Panc1 (cell line): ENCODE measurements at regions not wholly inside any gene's neighbourhood (a gene's known extent, or its start where the extent isn't known, plus 50 kb on each side); places are given as distances from the start of the nearest gene placed in this dataset.

Experiments used
- ATAC-seq: fragments of 200-7000 bp; cut with Tn5 transposase; 2 replicates; pipeline ENCODE4 v1.9.1; 2020; ENCODE audit warnings: mild to moderate bottlenecking, moderate library complexity
- BruUV-seq: library from RNA; stranded (reverse); fragments of 400-500 nt; replicated peaks from 2 replicates; lab custom pipeline; 2021; lab: Mats Ljungman, UMichigan
- CTCF ChIA-PET: fragments of 300-600 bp; sonication (Branson Sonifier 250); formaldehyde crosslinking; loops from one replicate; lab custom pipeline; 2022; ENCODE audit warnings: antibody characterized with exemption; lab: Charles Lee
- POLR2A ChIA-PET: fragments of 300-600 bp; sonication (Branson Sonifier 250); formaldehyde crosslinking; loops from one replicate; lab custom pipeline; 2022; ENCODE audit warnings: antibody characterized with exemption; lab: Charles Lee
- DNase-seq: peaks from one replicate; pipeline ENCODE4 v3.0.0-alpha.2; 2010; ENCODE audit warnings: low read depth, low spot score
- H3K27ac ChIP-seq: 2 replicates; pipeline ENCODE4 v1.5.1; 2011; ENCODE audit warnings: mild to moderate bottlenecking, low read length, inconsistent platforms
- H3K27me3 ChIP-seq: fragments of 200-500 bp; sonication (Bioruptor generic); 2 replicates; pipeline ENCODE4 v1.6.0; 2014; ENCODE audit warnings: low read length, inconsistent platforms; ENCODE audit not compliant: control insufficient read depth, insufficient read depth
- H3K36me3 ChIP-seq: fragments of 200-500 bp; sonication (Bioruptor generic); 2 replicates; pipeline ENCODE4 v1.5.1; 2014; ENCODE audit warnings: inconsistent platforms, mild to moderate bottlenecking, low read length, moderate library complexity; ENCODE audit not compliant: control insufficient read depth, insufficient read depth
- H3K4me1 ChIP-seq: 2 replicates; pipeline ENCODE4 v1.5.1; 2011; ENCODE audit warnings: inconsistent platforms, mild to moderate bottlenecking, low read length, moderate library complexity; ENCODE audit not compliant: control insufficient read depth, insufficient read depth
- H3K4me3 ChIP-seq, 2 experiments: 2 replicates each; pipeline ENCODE4 v1.5.1; 2011 to 2012; ENCODE audit warnings: low read depth in 2 of 2, low read length in 2 of 2, mild to moderate bottlenecking in 2 of 2, inconsistent platforms in 1 of 2, moderate library complexity in 1 of 2
- H3K9me3 ChIP-seq: fragments of 200-500 bp; sonication (Bioruptor generic); 2 replicates; pipeline ENCODE4 v1.5.1; 2014; ENCODE audit warnings: low read depth, mild to moderate bottlenecking, inconsistent platforms, low read length, moderate library complexity; ENCODE audit not compliant: control insufficient read depth, insufficient read depth
- POLR2AphosphoS5 ChIP-seq: IDR thresholded peaks from 2 replicates; pipeline ENCODE4 v1.6.1; 2012; ENCODE audit warnings: mild to moderate bottlenecking, low read depth, low read length, moderate library complexity
- SIN3A ChIP-seq: IDR thresholded peaks from 2 replicates; pipeline ENCODE4 v1.6.1; 2012; ENCODE audit warnings: low read depth, mild to moderate bottlenecking, low read length, moderate library complexity, borderline replicate concordance; ENCODE audit not compliant: insufficient read depth
- TCF7L2 ChIP-seq: IDR thresholded peaks from 2 replicates; pipeline ENCODE4 v1.6.1; 2011; ENCODE audit warnings: mild to moderate bottlenecking, low read depth, low read length, inconsistent platforms
- in situ Hi-C: cut with HindIII; loops from 2 replicates; pipeline ENCODE4 v1.10.0; 2016; ENCODE audit warnings: low sequenced_read_pairs, low pct_unique_long_range_greater_than_20kb
- intact Hi-C: fragments of 100-400 bp; cut with micrococcal nuclease; formaldehyde crosslinking; loops from one replicate; pipeline ENCODE4 v1.10.0; 2022; ENCODE audit not compliant: unreplicated experiment
- TF ChIP-seq, protein P1 (sequence below), 2 experiments: IDR thresholded peaks; 2 replicates each; pipeline ENCODE4 v1.6.1; 2011 to 2012; ENCODE audit warnings: low read depth in 2 of 2, control low read depth in 1 of 2, low read length in 1 of 2, mild to moderate bottlenecking in 1 of 2, moderate library complexity in 1 of 2; ENCODE audit not compliant: insufficient read depth in 1 of 2
- TF ChIP-seq, protein P2 (sequence below): fragments of 450-650 bp; IDR thresholded peaks from 2 replicates; pipeline ENCODE4 v1.5.1; 2017; ENCODE audit warnings: mild to moderate bottlenecking

DNA sequence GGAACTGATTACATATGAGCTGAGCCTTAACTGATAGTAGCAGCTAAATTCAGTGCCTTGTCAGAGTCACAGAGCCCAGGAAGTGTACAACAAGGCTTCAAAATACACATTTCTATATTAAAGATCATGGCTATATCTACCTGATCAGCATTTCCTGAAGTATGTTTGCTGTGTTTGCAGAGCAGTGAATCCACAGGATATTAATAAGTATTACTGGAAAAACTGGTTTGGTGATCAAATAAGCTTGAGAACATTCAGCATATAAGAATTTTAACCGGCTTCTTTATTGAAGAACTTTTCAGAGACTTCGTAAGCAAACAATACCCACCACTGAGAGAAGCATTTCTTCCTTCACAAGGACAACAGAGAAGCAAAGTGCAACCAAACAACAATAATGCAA lies 227.0 kb downstream of the ELAVL2 start:
- DNase-seq (no peak), ATAC-seq (no peak)
- intact Hi-C loops: no loop called here
- no peak overlapping the region for H3K27ac ChIP-seq
- no peaks in the 10 kb centered on the region for H3K36me3 ChIP-seq
- no peaks in the 10 kb centered on the region for H3K27me3 ChIP-seq
- H3K4me3 ChIP-seq: no peak overlapping the region
- BruUV-seq: no TSS peak
- no peaks in the 10 kb centered on the region for H3K4me1 ChIP-seq
- in situ Hi-C loops: no loop called here
- TF ChIP-seq TCF7L2 (no peak), POLR2AphosphoS5 (no peak), SIN3A (no peak)
- TF ChIP-seq, protein P1, sequence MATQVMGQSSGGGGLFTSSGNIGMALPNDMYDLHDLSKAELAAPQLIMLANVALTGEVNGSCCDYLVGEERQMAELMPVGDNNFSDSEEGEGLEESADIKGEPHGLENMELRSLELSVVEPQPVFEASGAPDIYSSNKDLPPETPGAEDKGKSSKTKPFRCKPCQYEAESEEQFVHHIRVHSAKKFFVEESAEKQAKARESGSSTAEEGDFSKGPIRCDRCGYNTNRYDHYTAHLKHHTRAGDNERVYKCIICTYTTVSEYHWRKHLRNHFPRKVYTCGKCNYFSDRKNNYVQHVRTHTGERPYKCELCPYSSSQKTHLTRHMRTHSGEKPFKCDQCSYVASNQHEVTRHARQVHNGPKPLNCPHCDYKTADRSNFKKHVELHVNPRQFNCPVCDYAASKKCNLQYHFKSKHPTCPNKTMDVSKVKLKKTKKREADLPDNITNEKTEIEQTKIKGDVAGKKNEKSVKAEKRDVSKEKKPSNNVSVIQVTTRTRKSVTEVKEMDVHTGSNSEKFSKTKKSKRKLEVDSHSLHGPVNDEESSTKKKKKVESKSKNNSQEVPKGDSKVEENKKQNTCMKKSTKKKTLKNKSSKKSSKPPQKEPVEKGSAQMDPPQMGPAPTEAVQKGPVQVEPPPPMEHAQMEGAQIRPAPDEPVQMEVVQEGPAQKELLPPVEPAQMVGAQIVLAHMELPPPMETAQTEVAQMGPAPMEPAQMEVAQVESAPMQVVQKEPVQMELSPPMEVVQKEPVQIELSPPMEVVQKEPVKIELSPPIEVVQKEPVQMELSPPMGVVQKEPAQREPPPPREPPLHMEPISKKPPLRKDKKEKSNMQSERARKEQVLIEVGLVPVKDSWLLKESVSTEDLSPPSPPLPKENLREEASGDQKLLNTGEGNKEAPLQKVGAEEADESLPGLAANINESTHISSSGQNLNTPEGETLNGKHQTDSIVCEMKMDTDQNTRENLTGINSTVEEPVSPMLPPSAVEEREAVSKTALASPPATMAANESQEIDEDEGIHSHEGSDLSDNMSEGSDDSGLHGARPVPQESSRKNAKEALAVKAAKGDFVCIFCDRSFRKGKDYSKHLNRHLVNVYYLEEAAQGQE (IDR thresholded peaks at IDR 0.05; ENCODE audit: insufficient read depth in 1 of 2, low read depth in 2 of 2, low read length in 1 of 2): no peak
- TF ChIP-seq, protein P2, sequence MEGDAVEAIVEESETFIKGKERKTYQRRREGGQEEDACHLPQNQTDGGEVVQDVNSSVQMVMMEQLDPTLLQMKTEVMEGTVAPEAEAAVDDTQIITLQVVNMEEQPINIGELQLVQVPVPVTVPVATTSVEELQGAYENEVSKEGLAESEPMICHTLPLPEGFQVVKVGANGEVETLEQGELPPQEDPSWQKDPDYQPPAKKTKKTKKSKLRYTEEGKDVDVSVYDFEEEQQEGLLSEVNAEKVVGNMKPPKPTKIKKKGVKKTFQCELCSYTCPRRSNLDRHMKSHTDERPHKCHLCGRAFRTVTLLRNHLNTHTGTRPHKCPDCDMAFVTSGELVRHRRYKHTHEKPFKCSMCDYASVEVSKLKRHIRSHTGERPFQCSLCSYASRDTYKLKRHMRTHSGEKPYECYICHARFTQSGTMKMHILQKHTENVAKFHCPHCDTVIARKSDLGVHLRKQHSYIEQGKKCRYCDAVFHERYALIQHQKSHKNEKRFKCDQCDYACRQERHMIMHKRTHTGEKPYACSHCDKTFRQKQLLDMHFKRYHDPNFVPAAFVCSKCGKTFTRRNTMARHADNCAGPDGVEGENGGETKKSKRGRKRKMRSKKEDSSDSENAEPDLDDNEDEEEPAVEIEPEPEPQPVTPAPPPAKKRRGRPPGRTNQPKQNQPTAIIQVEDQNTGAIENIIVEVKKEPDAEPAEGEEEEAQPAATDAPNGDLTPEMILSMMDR: no peak
- no peaks in the 10 kb centered on the region for H3K9me3 ChIP-seq
- CTCF ChIA-PET: no interaction called here
- POLR2A ChIA-PET: no interaction called here

DNA sequence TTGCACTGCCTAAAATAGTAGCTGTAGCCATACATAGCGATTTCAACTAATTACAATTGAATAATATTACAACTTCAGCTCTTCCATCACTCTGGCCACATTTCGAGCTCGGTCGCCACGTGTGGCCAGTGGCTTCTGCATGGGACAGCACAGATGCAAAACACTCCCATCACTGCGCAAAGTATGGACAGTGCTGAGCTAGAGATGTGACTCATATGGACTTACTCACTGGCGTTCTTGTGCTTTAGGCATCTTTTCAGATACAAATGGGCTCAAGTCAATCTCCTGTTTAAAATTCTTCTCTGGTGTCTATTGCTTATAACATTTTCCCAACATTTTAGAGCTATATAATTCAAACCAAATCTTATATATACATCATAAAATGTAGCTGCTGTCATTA lies 222.7 kb downstream of the ELAVL2 start:
- BruUV-seq: no TSS peak
- TF ChIP-seq, protein P1 (IDR thresholded peaks at IDR 0.05; ENCODE audit: insufficient read depth in 1 of 2, low read depth in 2 of 2, low read length in 1 of 2): no peak
- no peak for TF ChIP-seq POLR2AphosphoS5
- TF ChIP-seq TCF7L2: no peak
- TF ChIP-seq, protein P2: no peak
- TF ChIP-seq SIN3A: no peak
- H3K36me3 ChIP-seq: no peaks in the 10 kb centered on the region
- no peak overlapping the region for H3K4me3 ChIP-seq
- H3K27ac ChIP-seq: no peak overlapping the region
- DNase-seq (no peak), ATAC-seq (no peak)
- ChIA-PET CTCF (no interaction called here), POLR2A (no interaction called here)
- H3K27me3 ChIP-seq: no peaks in the 10 kb centered on the region
- H3K4me1 ChIP-seq: no peaks in the 10 kb centered on the region
- no peaks in the 10 kb centered on the region for H3K9me3 ChIP-seq
- intact Hi-C loops: no loop called here
- in situ Hi-C loops: no loop called here
